ENCODE measurements at regions not wholly inside any gene's neighbourhood (a gene's known extent, or its start where the extent isn't known, plus 50 kb on each side); places are given as distances from the start of the nearest gene placed in this dataset.

GRCh38 chr11:31964181-31964580, 126.7 kb upstream of the RCN1 start:
- no peaks in the 10 kb centered on the region for H3K9me3 ChIP-seq (ENCODE audit: control insufficient read depth, low read depth, low read length)
- no peaks in the 10 kb centered on the region for H4K20me1 ChIP-seq (ENCODE audit: control insufficient read depth, insufficient read depth, insufficient read length)
- H3K79me2 ChIP-seq (ENCODE audit: insufficient read depth, low read length), result no peaks in the 10 kb centered on the region
- no peaks in the 10 kb centered on the region for H3K36me3 Mint-ChIP-seq (ENCODE audit: insufficient read depth in 1 of 3, low read depth in 3 of 3)
- H4K91ac ChIP-seq (ENCODE audit: insufficient read length, low read depth, low read length), result no peak overlapping the region
- no peaks in the 10 kb centered on the region for H3K4me1 ChIP-seq (ENCODE audit: insufficient read depth, low read length)
- H3T11ph ChIP-seq (ENCODE audit: low read length), result no peak overlapping the region
- H2AK5ac ChIP-seq (ENCODE audit: insufficient read length, low read length), result no peak overlapping the region
- H3K9me3 Mint-ChIP-seq, result no peaks in the 10 kb centered on the region; a peak in 1 of 5 replicates
- H2BK5ac ChIP-seq (ENCODE audit: insufficient read length, low read length), result no peak overlapping the region
- H3K56ac ChIP-seq (ENCODE audit: insufficient read length, low read depth, low read length), result no peak overlapping the region
- H3K14ac ChIP-seq (ENCODE audit: insufficient read depth, low read length), result no peak overlapping the region; the same call in 1 of the 2 replicates
- no peak overlapping the region for H2AFZ ChIP-seq (ENCODE audit: low read length)
- no peak overlapping the region for H3K27ac ChIP-seq (ENCODE audit: insufficient read length, low read depth, low read length)
- no peaks in the 10 kb centered on the region for H3K23me2 ChIP-seq (ENCODE audit: insufficient read length, low read depth, low read length, poor library complexity, severe bottlenecking)
- H3K4me3 Mint-ChIP-seq, result no peak overlapping the region
- no peak overlapping the region for H2BK120ac ChIP-seq (ENCODE audit: low read depth, low read length, poor library complexity, severe bottlenecking)
- H3K23ac ChIP-seq (ENCODE audit: insufficient read length, low read depth, low read length), result no peak overlapping the region
- no peak overlapping the region for H3K27ac Mint-ChIP-seq
- no peak overlapping the region for H3K9ac ChIP-seq (ENCODE audit: extremely low read depth, insufficient read length, low read length)
- WGBS (ENCODE audit: extremely low coverage, insufficient read length, low lambda C conversion rate), result no CpG with 5 or more reads among the region's 3 CpGs
- H3K27me3 ChIP-seq (ENCODE audit: insufficient read depth, low read length), result no peaks in the 10 kb centered on the region; the same call in 1 of the 2 replicates
- H3K4ac ChIP-seq (ENCODE audit: low read depth, low read length), result no peak overlapping the region
- H3K27me3 Mint-ChIP-seq (ENCODE audit: low read depth), result no peaks in the 10 kb centered on the region; the same call in 1 of the 2 replicates
- TF ChIP-seq CTCF (conservative IDR thresholded peaks at IDR 0.05), result no peak
- peaks cover 6 to 7% of the 10 kb centered on the region in 2 experiments; a peak in 3 of 4 replicates for H3K4me1 Mint-ChIP-seq
- no peaks in the 10 kb centered on the region for H3K79me1 ChIP-seq (ENCODE audit: insufficient read depth, low read depth, low read length, poor library complexity, severe bottlenecking)
- no peak overlapping the region for H2BK12ac ChIP-seq (ENCODE audit: insufficient read length, low read depth, low read length)
- H4K5ac ChIP-seq (ENCODE audit: insufficient read length, low read depth, low read length), result no peak overlapping the region
- H4K8ac ChIP-seq (replicated peaks; ENCODE audit: insufficient read length, low read depth, low read length), result no peak overlapping the region
- no peak for DNase-seq
- no peak overlapping the region for H3K4me2 ChIP-seq (ENCODE audit: insufficient read depth, insufficient read length, low read length)
- H2BK20ac ChIP-seq (ENCODE audit: low read depth, low read length, poor library complexity, severe bottlenecking), result no peak overlapping the region
- H2BK15ac ChIP-seq (ENCODE audit: low read depth, low read length), result no peak overlapping the region
- no peak overlapping the region for H3K18ac ChIP-seq (ENCODE audit: insufficient read length, low read depth, low read length)
